ENCODE measurements at regions not wholly inside any gene's neighbourhood (a gene's known extent, or its start where the extent isn't known, plus 50 kb on each side); places are given as distances from the start of the nearest gene placed in this dataset.

- H3K27ac ChIP-seq (ENCODE audit: low read depth, low read length) = no peak overlapping the region
- H3K4me1 ChIP-seq (ENCODE audit: control insufficient read depth, insufficient read depth, low read length) = no peaks in the 10 kb centered on the region
- no peaks in the 10 kb centered on the region for H3K27me3 ChIP-seq (ENCODE audit: control insufficient read depth, insufficient read depth, low read length)
- no peak overlapping the region for H3K4me3 ChIP-seq (ENCODE audit: low read depth, low read length)
- H3K36me3 ChIP-seq (ENCODE audit: control insufficient read depth, insufficient read depth, low read length) = no peaks in the 10 kb centered on the region
- no peaks in the 10 kb centered on the region for H3K9me3 ChIP-seq (ENCODE audit: control insufficient read depth, insufficient read depth, low read length)
- no peak overlapping the region for H3K9ac ChIP-seq (ENCODE audit: low read depth, low read length)
Observed at GRCh38 chr6:119562168-119562567, 212.6 kb upstream of the MAN1A1 start.

- no peak overlapping the region for H3K4me3 ChIP-seq (ENCODE audit: low read depth, low read length)
- H3K9me3 ChIP-seq (ENCODE audit: control insufficient read depth, insufficient read depth, low read length) = 0 out of 2 replicates have a peak, but pooled peaks cover 3% of the 10 kb centered on the region
- H3K36me3 ChIP-seq (ENCODE audit: control insufficient read depth, insufficient read depth, low read length) = no peaks in the 10 kb centered on the region
- H3K4me1 ChIP-seq (ENCODE audit: control insufficient read depth, insufficient read depth, low read length) = no peaks in the 10 kb centered on the region
- no peaks in the 10 kb centered on the region for H3K27me3 ChIP-seq (ENCODE audit: control insufficient read depth, insufficient read depth, low read length)
- no peak overlapping the region for H3K9ac ChIP-seq (ENCODE audit: low read depth, low read length)
- H3K27ac ChIP-seq (ENCODE audit: low read depth, low read length) = no peak overlapping the region
Observed at GRCh38 chr6:119559586-119559985, 210.0 kb upstream of the MAN1A1 start.

GRCh38 chr6:119557239-119557638 lies 207.7 kb upstream of the MAN1A1 start:
- H3K9me3 ChIP-seq (ENCODE audit: control insufficient read depth, insufficient read depth, low read length) = 0 out of 2 replicates have a peak, but pooled peaks cover 7% of the 10 kb centered on the region
- no peak overlapping the region for H3K27ac ChIP-seq (ENCODE audit: low read depth, low read length)
- no peaks in the 10 kb centered on the region for H3K4me1 ChIP-seq (ENCODE audit: control insufficient read depth, insufficient read depth, low read length)
- H3K27me3 ChIP-seq (ENCODE audit: control insufficient read depth, insufficient read depth, low read length) = no peaks in the 10 kb centered on the region
- H3K4me3 ChIP-seq (ENCODE audit: low read depth, low read length) = no peak overlapping the region
- H3K9ac ChIP-seq (ENCODE audit: low read depth, low read length) = no peak overlapping the region
- H3K36me3 ChIP-seq (ENCODE audit: control insufficient read depth, insufficient read depth, low read length) = no peaks in the 10 kb centered on the region

GRCh38 chr6:119552021-119552420 lies 202.5 kb upstream of the MAN1A1 start:
- Histone ChIP-seq H3K4me3 (ENCODE audit: low read depth, low read length) (no peak overlapping the region), H3K9me3 (ENCODE audit: control insufficient read depth, insufficient read depth, low read length) (0 out of 2 replicates have a peak, but pooled peaks cover 7% of the 10 kb centered on the region), H3K27me3 (ENCODE audit: control insufficient read depth, insufficient read depth, low read length) (no peaks in the 10 kb centered on the region), H3K36me3 (ENCODE audit: control insufficient read depth, insufficient read depth, low read length) (no peaks in the 10 kb centered on the region), H3K9ac (ENCODE audit: low read depth, low read length) (no peak overlapping the region), H3K4me1 (ENCODE audit: control insufficient read depth, insufficient read depth, low read length) (peaks cover 2% of the 10 kb centered on the region; the same call in 1 of the 2 replicates), H3K27ac (ENCODE audit: low read depth, low read length) (no peak overlapping the region)

- Histone ChIP-seq H3K27me3 (ENCODE audit: control insufficient read depth, insufficient read depth, low read length) (no peaks in the 10 kb centered on the region), H3K27ac (ENCODE audit: low read depth, low read length) (no peak overlapping the region), H3K36me3 (ENCODE audit: control insufficient read depth, insufficient read depth, low read length) (no peaks in the 10 kb centered on the region)
Observed at GRCh38 chr6:119547024-119547423, 197.5 kb upstream of the MAN1A1 start.

GRCh38 chr6:119545245-119545644 lies 195.7 kb upstream of the MAN1A1 start:
- H3K4me3 ChIP-seq (ENCODE audit: low read depth, low read length) = no peak overlapping the region
- no peak overlapping the region for H3K9ac ChIP-seq (ENCODE audit: low read depth, low read length)
- no peaks in the 10 kb centered on the region for H3K27me3 ChIP-seq (ENCODE audit: control insufficient read depth, insufficient read depth, low read length)
- no peak overlapping the region for H3K27ac ChIP-seq (ENCODE audit: low read depth, low read length)
- peaks cover 5% of the 10 kb centered on the region; the same call in 1 of the 2 replicates for H3K4me1 ChIP-seq (ENCODE audit: control insufficient read depth, insufficient read depth, low read length)
- H3K36me3 ChIP-seq (ENCODE audit: control insufficient read depth, insufficient read depth, low read length) = no peaks in the 10 kb centered on the region
- H3K9me3 ChIP-seq (ENCODE audit: control insufficient read depth, insufficient read depth, low read length) = no peaks in the 10 kb centered on the region

More at GRCh38 chr6:119547024-119547423, 197.5 kb upstream of the MAN1A1 start:
- Histone ChIP-seq H3K4me3 (ENCODE audit: low read depth, low read length) (no peak overlapping the region), H3K9me3 (ENCODE audit: control insufficient read depth, insufficient read depth, low read length) (no peaks in the 10 kb centered on the region), H3K4me1 (ENCODE audit: control insufficient read depth, insufficient read depth, low read length) (peaks cover 5% of the 10 kb centered on the region; the same call in 1 of the 2 replicates), H3K9ac (ENCODE audit: low read depth, low read length) (no peak overlapping the region)

GRCh38 chr6:119544325-119545175 lies 195.0 kb upstream of the MAN1A1 start:
- H3K4me3 ChIP-seq (ENCODE audit: low read depth, low read length) = no peak overlapping the region
- no peak overlapping the region for H3K9ac ChIP-seq (ENCODE audit: low read depth, low read length)
- H3K4me1 ChIP-seq (ENCODE audit: control insufficient read depth, insufficient read depth, low read length) = peaks cover 5% of the 10 kb centered on the region; the same call in 1 of the 2 replicates
- H3K27me3 ChIP-seq (ENCODE audit: control insufficient read depth, insufficient read depth, low read length) = no peaks in the 10 kb centered on the region
- no peaks in the 10 kb centered on the region for H3K36me3 ChIP-seq (ENCODE audit: control insufficient read depth, insufficient read depth, low read length)
- H3K9me3 ChIP-seq (ENCODE audit: control insufficient read depth, insufficient read depth, low read length) = no peaks in the 10 kb centered on the region
- no peak overlapping the region for H3K27ac ChIP-seq (ENCODE audit: low read depth, low read length)

- no peak overlapping the region for H3K9ac ChIP-seq (ENCODE audit: low read depth, low read length)
- no peaks in the 10 kb centered on the region for H3K27me3 ChIP-seq (ENCODE audit: control insufficient read depth, insufficient read depth, low read length)
- no peaks in the 10 kb centered on the region for H3K36me3 ChIP-seq (ENCODE audit: control insufficient read depth, insufficient read depth, low read length)
- H3K4me3 ChIP-seq (ENCODE audit: low read depth, low read length) = no peak overlapping the region
- H3K27ac ChIP-seq (ENCODE audit: low read depth, low read length) = no peak overlapping the region
- no peaks in the 10 kb centered on the region for H3K9me3 ChIP-seq (ENCODE audit: control insufficient read depth, insufficient read depth, low read length)
- peaks cover 5% of the 10 kb centered on the region; the same call in 1 of the 2 replicates for H3K4me1 ChIP-seq (ENCODE audit: control insufficient read depth, insufficient read depth, low read length)
Observed at GRCh38 chr6:119543332-119543731, 193.8 kb upstream of the MAN1A1 start.

- Histone ChIP-seq H3K36me3 (ENCODE audit: control insufficient read depth, insufficient read depth, low read length) (no peaks in the 10 kb centered on the region), H3K27me3 (ENCODE audit: control insufficient read depth, insufficient read depth, low read length) (no peaks in the 10 kb centered on the region), H3K4me1 (ENCODE audit: control insufficient read depth, insufficient read depth, low read length) (peaks cover 3% of the 10 kb centered on the region; the same call in 1 of the 2 replicates), H3K27ac (ENCODE audit: low read depth, low read length) (no peak overlapping the region), H3K9me3 (ENCODE audit: control insufficient read depth, insufficient read depth, low read length) (no peaks in the 10 kb centered on the region), H3K4me3 (ENCODE audit: low read depth, low read length) (no peak overlapping the region), H3K9ac (ENCODE audit: low read depth, low read length) (no peak overlapping the region)
Observed at GRCh38 chr6:119542037-119542436, 192.5 kb upstream of the MAN1A1 start.

GRCh38 chr6:119541132-119541905 lies 191.8 kb upstream of the MAN1A1 start:
- Histone ChIP-seq H3K4me1 (ENCODE audit: control insufficient read depth, insufficient read depth, low read length) (no peaks in the 10 kb centered on the region), H3K27me3 (ENCODE audit: control insufficient read depth, insufficient read depth, low read length) (no peaks in the 10 kb centered on the region), H3K27ac (ENCODE audit: low read depth, low read length) (no peak overlapping the region), H3K9ac (ENCODE audit: low read depth, low read length) (no peak overlapping the region), H3K36me3 (ENCODE audit: control insufficient read depth, insufficient read depth, low read length) (no peaks in the 10 kb centered on the region), H3K4me3 (ENCODE audit: low read depth, low read length) (no peak overlapping the region), H3K9me3 (ENCODE audit: control insufficient read depth, insufficient read depth, low read length) (no peaks in the 10 kb centered on the region)

- H3K4me1 ChIP-seq (ENCODE audit: control insufficient read depth, insufficient read depth, low read length) = no peaks in the 10 kb centered on the region
Observed at GRCh38 chr6:119540417-119540816, 190.9 kb upstream of the MAN1A1 start.

More at GRCh38 chr6:119540417-119540816, 190.9 kb upstream of the MAN1A1 start:
- Histone ChIP-seq H3K27me3 (ENCODE audit: control insufficient read depth, insufficient read depth, low read length) (no peaks in the 10 kb centered on the region), H3K9ac (ENCODE audit: low read depth, low read length) (no peak overlapping the region), H3K36me3 (ENCODE audit: control insufficient read depth, insufficient read depth, low read length) (no peaks in the 10 kb centered on the region), H3K27ac (ENCODE audit: low read depth, low read length) (no peak overlapping the region), H3K9me3 (ENCODE audit: control insufficient read depth, insufficient read depth, low read length) (no peaks in the 10 kb centered on the region), H3K4me3 (ENCODE audit: low read depth, low read length) (no peak overlapping the region)

Measured in HUES48 (cell line).